KG1 (cell line): ENCODE measurements at regions not wholly inside any gene's neighbourhood (a gene's known extent, or its start where the extent isn't known, plus 50 kb on each side); places are given as distances from the start of the nearest gene placed in this dataset.
A peak's percentile ranks its signal among the peaks of the same experiment; 100 is the strongest.

Experiments
- DNase-seq: peaks from one replicate; lab custom pipeline; 2025; lab: John Stamatoyannopoulos, UW

GRCh38 chr4:32429151-32429550 lies 1709.0 kb downstream of the PCDH7 start:
- DNase-seq, result no peak

GRCh38 chr4:32435308-32435707 lies 1715.1 kb downstream of the PCDH7 start:
- DNase-seq, result no peak

GRCh38 chr4:32436816-32437215 lies 1716.6 kb downstream of the PCDH7 start:
- no peak for DNase-seq

GRCh38 chr4:32440391-32440790 lies 1720.2 kb downstream of the PCDH7 start:
- DNase-seq, result no peak

- no peak for DNase-seq
These were observed 1734.3 kb downstream of the PCDH7 start for GRCh38 chr4:32454482-32454881.

- DNase-seq, result no peak
These were observed 1735.1 kb downstream of the PCDH7 start for GRCh38 chr4:32455231-32455630.

GRCh38 chr4:32460972-32461371 lies 1740.8 kb downstream of the PCDH7 start:
- DNase-seq, result no peak

GRCh38 chr4:32462944-32463343 lies 1742.8 kb downstream of the PCDH7 start:
- no peak for DNase-seq

- DNase-seq, result no peak
These were observed 1750.0 kb downstream of the PCDH7 start for GRCh38 chr4:32470087-32470585.

- DNase-seq, result no peak
These were observed 1752.7 kb downstream of the PCDH7 start for GRCh38 chr4:32472918-32473317.

GRCh38 chr4:32475710-32476109 lies 1755.5 kb downstream of the PCDH7 start:
- DNase-seq, result no peak

GRCh38 chr4:32477518-32477917 lies 1757.3 kb downstream of the PCDH7 start:
- no peak for DNase-seq

- no peak for DNase-seq
These were observed 1765.8 kb downstream of the PCDH7 start for GRCh38 chr4:32485956-32486355.

GRCh38 chr4:32488690-32489089 lies 1768.5 kb downstream of the PCDH7 start:
- DNase-seq, result no peak

GRCh38 chr4:32499171-32499570 lies 1779.0 kb downstream of the PCDH7 start:
- no peak for DNase-seq

GRCh38 chr4:32503241-32503640 lies 1783.1 kb downstream of the PCDH7 start:
- no peak for DNase-seq

GRCh38 chr4:32506067-32506466 lies 1785.9 kb downstream of the PCDH7 start:
- DNase-seq, result no peak

- DNase-seq, result no peak
These were observed 1798.9 kb downstream of the PCDH7 start for GRCh38 chr4:32519060-32519459.

GRCh38 chr4:32525420-32525819 lies 1805.3 kb downstream of the PCDH7 start:
- DNase-seq, result no peak

- DNase-seq, result no peak
These were observed 1824.7 kb downstream of the PCDH7 start for GRCh38 chr4:32544846-32545245.

GRCh38 chr4:32551943-32552342 lies 1831.8 kb downstream of the PCDH7 start:
- no peak for DNase-seq

- DNase-seq, result no peak
These were observed 1840.1 kb downstream of the PCDH7 start for GRCh38 chr4:32560306-32560705.

GRCh38 chr4:32562010-32562409 lies 1841.8 kb downstream of the PCDH7 start:
- DNase-seq, result no peak

GRCh38 chr4:32564626-32565025 lies 1844.5 kb downstream of the PCDH7 start:
- DNase-seq, result no peak

- DNase-seq, result peak; percentile 64
These were observed 1849.7 kb downstream of the PCDH7 start for GRCh38 chr4:32569861-32570260.
